NCI-H1436 treated with DMSO at 0.1 percent for 48 hours (cell line): ENCODE measurements at regions not wholly inside any gene's neighbourhood (a gene's known extent, or its start where the extent isn't known, plus 50 kb on each side); places are given as distances from the start of the nearest gene placed in this dataset.
"Not testable (repeated sequence)": the region's sequence is repeated elsewhere in the genome, so short reads cannot be mapped to it uniquely, and the experiment has no call there.

Experiments
- DNase-seq: peaks from one replicate; lab custom pipeline; 2025; lab: John Stamatoyannopoulos, UW

DNA sequence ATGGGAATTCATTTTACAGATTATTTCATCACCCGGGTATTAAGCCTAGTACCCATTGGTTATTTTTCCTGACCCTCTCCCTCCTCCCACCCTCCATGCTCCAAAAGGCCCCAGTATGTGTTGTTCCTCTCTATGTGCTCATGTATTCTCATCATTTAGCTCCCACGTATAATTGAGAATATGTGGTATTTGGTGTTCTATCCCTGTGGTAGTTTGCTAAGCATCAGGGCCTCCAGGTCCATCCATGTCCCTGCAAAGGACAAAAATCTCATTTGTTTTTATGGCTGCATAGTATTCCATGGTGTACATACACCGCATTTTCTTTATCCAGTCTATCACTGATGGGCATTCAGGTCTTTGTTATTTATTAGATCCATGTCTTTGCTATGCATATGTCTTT is 894.1 kb upstream of the MIR17HG start:
- no peak for DNase-seq

DNA sequence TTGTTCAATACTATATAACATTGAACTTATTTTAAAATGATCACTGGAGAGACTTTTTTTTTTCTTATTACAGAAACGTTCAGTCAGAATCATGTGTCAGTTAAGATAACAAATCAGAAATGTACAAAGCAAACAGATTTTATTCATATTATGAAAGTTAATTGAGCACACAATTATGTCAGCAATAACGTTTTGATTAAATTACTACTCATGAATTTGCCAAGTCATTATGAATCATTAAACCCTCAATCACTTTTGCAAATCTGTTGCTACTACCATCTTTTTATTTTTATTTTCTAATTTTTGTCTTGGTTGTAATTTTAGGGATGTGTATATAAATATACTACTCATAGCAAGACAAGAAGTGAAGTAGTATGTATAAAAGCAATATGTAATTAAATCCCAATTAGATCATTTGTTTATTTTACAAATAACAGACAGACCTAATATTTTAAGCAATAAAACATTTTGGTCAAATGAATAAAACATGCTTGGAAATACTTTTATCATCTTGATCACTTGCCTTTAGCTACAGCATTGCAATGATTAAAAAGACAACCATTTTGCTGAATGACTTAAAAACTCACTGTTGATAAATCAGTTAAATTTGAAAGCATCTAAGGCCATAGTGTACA is 893.4 kb upstream of the MIR17HG start:
- no peak for DNase-seq

DNA sequence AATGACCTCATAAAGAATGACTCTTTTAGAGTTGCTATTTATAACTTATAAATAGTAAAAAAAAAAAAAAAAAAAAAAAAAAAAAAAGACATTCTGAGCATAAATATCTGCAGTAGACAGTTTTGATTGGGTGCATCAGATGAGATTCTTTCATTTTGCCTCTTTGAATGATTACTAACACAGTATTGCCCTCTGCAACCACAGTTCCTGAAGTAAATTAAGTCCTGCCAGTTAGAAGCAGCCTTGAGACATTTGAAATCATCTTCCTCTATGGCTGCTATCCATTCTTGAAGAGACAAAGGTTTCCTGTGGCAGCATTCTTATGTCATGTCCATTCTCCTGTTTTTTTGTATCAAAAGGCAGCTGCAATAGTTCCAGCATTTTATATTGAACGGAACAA is 892.4 kb upstream of the MIR17HG start:
- DNase-seq, result no peak

DNA sequence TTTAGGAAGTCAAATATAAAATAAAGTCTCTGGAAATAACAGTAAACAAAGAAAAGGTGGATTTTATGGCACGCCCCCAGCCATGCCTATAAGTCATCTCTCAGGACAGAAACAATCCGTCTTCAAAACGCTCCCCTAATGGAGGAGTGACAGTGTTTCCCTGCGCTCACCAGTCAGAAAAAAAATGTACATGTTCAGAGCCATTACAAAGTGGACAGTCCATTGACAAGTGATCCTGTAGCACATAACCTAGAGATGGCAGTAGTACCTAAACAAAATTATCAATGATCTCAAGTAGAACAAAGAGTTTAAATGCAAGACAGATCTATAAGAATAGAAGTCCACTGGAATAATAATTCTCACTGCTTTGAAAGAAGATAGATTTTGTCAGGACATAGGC is 891.7 kb upstream of the MIR17HG start:
- DNase-seq, result no peak

DNA sequence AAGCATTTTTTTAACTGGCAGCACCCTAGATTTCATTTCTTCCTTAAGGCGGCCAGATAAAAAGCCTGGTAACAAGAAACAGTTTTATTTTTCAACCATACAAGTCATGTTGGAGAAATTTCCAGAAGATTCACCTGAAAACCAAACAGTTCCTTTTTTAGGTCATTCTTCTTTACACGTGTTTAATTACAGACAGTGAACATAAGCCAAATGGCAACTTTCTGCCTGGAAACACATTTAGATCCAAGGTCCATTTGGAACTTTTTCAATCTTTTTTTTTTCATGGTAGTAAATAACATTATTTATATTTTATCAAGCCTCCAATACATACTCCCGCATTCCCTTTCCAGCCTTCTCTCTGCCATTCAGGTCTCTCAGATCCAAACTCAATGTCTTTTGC is 886.1 kb upstream of the MIR17HG start:
- DNase-seq, result no peak

DNA sequence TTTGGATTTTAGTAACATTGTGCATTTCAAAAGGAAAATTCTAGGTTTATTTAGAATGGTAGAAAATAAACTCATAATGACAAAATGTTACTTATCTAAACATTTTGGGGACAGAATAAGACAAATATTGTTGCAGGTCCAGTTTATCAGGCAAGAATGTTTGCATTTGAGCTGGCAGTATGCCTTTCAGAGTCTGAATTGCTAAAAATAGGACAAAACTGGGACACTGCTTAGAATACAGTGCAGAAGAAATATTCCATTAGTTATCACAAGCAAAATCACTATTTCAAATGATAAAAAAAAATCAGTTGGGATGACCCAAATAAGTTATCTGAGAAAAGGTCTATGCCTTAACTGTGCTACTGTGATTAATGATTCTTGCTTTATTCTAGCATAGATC is 870.3 kb upstream of the MIR17HG start:
- no peak for DNase-seq

DNA sequence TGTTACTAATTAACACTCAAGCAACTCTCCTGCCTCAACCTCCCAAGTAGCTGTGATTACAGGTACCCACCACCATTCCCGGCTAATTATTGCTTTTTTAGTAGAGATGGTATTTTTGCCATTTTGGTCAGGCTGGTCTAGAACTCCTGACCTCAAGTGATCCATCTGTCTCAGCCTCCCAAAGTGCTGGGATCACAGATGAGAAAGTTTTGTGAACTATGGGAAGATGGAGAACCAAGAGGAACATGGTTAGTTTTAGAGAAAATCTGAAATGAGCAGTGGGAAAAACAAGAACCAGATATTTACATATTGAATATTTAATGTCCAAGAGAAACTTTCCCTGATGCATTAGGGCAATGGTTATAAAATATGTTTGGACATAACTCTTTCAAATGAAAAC is 863.6 kb upstream of the MIR17HG start:
- DNase-seq, result no peak

DNA sequence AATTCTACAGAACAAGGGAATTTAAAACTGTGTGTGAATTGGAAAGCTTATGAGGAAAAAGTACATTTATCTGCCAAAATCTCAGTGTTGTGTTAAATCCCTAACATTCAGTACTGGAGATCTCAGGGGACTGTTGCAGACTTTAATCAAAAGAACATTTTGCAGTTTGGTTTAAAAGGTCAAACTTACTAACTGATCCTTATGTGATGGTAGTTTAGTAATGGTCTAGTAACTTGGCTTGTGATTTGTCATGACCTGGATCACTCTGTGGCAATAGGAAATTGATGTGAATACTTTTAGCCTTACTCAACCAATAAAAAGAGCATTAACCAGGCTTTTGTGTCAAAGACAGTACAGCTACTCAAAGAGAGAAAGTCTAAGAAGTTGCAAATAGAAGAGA is 862.1 kb upstream of the MIR17HG start:
- no peak for DNase-seq

DNA sequence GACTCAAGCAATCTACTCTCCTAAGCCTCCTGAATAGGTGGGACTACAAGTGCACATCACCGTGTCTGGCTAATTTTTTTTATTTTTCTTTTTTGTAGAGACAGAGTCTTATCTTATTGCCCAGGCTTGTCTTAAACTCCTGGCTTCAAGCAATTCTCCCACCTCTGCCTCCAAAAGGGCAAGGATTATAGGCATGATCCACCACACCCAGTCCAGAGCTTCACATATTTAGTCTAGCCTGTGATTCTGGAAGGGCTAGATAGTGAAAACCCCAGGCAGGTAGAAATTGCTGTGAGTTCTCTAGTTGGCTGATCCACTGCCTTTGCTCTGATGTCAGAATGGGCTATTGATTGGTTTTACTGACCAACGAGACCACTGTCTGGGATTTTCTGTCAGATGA is 854.6 kb upstream of the MIR17HG start:
- DNase-seq, result no peak

DNA sequence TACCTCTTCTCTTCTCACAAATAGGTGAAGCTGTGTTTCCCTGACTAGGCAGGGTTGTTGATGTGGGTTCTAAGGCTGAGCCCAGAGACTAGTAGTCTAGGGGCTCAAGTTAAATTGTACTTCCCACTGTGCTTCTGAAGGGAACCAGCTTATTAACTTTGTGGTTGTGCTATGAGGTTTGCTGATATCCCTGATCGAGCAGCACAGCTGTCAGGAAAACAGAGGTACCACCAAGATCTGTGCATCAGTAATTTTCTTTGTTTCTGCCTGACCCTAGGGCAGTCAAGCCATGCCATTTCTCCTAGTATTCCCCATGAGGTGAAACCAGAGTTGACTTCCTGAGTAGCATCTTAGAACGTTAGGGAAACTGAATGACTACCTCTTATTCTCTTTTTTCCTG is 853.8 kb upstream of the MIR17HG start:
- DNase-seq, result no peak

DNA sequence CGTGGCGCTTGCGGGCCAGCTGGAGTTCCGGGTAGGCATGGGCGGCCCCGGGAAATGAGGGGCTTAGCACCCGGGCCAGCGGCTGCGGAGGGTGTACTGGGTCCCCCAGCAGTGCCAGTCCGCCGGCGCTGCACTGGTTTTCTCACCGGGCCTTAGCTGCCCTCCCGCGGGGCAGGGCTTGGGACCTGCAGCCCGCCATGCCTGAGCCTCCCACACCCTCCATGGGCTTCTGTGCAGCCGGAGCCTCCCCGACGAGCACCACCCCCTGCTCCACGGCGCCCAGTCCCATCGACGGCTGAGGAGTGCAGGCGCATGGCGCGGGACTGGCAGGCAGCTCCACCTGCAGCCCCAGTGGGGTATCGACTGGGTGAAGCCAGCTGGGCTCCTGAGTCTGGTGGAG is 852.6 kb upstream of the MIR17HG start:
- not testable (repeated sequence) for DNase-seq

DNA sequence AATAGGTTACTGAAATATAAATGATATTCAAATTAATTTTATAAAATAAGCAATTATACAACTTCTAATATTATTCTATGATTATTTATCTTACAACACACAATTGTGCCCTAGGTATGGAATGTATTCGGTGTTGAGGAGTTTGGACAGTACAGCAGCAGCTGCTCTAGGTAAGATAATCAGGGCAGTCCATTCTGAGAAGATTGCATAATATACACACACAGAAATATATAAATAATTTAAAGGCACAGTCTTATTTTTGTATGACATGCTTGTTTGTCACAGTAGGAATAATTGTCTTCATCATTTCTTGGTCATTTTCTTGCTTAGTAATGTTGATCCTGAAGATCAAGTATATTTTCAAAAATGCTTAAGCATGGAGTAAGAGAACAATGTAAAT is 849.4 kb upstream of the MIR17HG start:
- DNase-seq, result no peak

DNA sequence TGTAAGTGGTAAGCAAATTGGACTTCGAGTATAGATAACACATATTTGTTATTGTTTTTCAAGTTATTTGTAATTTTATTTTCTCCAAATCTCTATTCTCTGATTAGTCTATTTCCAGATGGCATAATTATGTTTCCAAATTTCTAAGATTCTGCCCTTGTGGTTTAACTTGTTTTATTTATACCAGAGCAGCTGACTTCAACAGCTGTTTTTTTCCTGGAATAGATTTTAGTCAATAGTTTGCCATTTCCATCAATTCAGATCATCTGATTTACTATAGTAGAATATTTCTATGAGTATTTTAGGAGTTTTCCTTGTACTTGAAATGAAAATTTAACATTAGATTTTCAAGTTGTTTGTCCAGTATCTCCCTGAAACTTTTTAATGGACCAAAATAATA is 848.7 kb upstream of the MIR17HG start:
- DNase-seq, result no peak

DNA sequence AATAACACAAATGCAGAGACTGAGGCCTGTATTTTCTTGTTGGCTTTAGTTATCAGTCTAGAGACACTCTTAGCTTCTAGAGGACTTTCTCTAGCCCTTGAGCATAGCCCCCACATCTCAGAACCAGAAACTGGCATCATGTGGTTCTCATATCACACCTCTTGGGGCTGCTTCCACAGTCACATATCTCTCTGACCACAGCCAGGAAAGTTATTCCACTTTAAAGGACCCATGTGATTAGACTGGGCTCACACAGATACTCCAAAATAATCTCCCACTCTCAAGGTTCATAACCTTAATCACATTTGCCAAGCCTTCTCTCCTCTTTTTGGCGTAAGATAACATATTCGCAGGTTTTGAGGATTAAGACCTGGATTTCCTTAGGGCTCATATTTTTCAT is 846.9 kb upstream of the MIR17HG start:
- no peak for DNase-seq

DNA sequence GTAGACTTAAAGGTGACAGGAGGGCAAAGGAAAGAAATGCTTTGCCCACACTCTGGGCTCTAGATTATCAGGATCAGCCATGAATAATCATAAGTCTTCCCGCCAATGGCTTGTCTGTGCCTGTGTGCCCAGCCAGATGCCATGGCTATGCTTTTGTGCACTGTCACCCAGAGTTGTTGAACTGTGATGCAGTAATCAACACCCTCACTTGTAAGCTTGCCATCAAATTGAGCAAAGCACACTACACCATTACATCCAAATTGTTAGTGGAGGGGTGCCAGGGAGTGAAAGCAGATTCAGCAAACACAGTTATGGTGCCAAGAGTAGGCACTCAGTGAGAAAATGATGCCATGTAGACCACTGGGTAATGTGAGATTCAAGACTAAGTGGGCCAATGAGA is 845.3 kb upstream of the MIR17HG start:
- DNase-seq, result no peak

DNA sequence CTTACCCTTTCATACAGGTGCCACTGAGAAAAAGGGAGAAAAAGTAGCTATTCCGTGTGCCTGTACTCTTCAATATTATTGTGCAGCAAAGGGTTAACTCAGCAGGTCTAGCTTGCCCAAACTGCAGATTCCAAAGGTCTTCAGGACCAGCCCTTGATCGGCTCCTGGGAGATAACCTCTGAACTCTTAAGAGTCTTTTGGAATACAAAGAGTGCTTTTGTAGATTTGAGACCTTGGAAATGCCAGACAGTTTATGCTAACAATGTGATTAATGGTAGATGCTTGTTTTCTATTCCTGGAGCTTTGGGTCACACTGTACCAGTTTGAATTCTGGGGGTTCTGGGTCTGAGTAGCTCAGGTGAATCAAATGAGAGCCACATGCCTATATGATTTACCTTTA is 844.7 kb upstream of the MIR17HG start:
- no peak for DNase-seq

DNA sequence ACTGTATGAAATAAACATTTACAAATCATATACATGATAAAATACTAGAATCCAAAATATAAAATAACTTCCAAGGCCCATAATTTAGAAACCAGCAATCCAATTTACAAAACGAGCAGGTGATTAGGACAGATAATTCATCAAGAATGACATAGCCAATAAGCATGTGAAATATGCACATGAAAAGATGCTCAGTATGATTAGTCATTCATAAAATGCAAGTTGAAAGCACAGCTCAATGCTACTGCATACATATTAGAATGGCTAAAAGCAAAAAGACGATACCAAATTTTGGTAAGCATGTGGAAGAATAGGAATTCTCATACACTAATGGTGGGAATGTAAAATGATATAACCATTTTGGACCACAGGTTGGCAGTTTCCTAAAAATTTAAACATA is 837.2 kb upstream of the MIR17HG start:
- DNase-seq, result no peak

DNA sequence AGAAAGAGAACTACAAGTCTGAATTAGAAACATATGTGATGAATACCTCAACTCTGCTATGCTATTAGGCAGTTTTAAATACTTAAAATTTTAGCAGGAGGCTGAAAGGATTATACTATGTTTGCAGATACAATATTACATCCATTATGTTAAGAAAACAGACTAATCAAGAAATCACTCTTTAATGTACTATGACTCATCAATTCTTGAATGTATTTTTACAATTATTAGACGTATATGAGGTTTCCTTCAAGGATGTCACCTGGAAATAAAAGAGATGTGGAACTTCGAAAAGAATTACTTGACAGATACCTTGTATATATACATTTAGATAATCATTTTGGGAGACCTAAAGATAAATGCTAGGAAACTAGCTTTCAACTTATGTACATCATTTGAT is 835.6 kb upstream of the MIR17HG start:
- DNase-seq, result no peak

DNA sequence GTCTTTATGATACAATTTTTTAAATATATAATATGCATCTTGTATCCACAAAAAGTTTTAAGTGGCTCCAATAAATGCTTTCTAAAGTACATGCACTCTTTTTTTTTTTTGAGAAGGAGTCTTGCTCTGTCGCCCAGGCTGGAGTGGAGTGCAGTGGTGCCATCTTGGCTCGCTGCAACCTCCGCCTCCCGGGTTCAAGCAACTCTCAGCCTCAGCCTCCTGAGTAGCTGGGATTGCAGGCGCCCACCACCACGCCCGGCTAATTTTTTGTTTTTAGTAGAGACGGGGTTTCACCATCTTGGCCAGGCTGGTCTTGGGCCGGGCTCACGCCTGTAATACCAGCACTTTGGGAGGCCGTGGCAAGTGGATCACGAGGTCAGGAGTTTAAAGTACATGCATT is 832.8 kb upstream of the MIR17HG start:
- not testable (repeated sequence) for DNase-seq

DNA sequence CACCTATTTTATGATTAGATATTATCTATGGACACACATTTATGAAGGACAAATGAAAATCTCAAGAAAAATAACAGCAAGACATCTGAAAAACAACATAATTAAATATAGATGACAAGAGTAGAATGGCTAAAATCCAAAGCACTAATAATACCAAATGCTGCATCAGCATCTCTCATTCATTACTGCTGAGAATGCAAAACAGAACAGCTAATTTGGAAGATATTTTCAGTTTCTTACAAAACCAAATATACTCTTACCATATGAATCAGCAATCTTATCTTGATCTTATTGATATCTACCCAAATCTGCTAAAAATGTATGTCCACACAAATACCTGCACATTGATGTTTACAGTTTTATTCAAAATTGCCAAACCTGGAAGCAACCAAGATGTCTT is 829.1 kb upstream of the MIR17HG start:
- DNase-seq, result no peak

DNA sequence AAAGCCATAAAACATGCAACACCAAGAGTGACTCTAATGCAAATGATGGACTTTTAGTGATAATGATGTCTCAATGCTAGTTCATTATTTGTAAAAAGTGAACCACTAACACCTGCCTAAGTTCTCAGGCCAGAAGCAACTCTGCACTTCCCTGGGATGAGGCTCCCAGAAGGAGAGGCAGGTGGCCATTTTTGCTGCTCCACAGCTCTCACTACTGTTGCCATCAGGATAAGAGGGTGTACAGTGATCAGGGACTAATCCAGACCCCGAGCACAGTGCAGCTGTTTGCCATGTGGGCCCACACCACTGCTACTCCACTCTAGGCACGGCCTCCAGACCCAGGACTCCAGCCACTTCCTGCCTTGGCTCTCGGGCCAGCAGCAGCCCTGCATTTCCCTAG is 828.3 kb upstream of the MIR17HG start:
- DNase-seq, result no peak

DNA sequence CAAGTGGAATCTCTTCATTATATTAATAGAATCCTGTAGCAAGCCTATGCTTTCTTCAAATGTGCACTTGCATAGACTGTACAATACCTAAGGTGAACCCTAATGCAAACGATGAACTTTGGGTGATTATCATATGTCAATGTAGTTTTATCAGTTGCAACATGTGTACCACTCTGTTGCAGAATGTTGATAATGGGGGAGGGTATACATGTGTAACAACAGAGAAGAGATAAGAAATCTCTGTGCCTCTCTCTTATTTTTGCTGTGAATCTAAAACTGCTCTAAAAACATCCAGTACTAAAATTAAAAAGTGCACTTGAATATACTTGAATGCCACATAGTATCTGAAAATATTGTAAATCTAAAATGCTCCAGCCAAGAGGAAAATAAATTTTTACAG is 820.8 kb upstream of the MIR17HG start:
- DNase-seq, result no peak

DNA sequence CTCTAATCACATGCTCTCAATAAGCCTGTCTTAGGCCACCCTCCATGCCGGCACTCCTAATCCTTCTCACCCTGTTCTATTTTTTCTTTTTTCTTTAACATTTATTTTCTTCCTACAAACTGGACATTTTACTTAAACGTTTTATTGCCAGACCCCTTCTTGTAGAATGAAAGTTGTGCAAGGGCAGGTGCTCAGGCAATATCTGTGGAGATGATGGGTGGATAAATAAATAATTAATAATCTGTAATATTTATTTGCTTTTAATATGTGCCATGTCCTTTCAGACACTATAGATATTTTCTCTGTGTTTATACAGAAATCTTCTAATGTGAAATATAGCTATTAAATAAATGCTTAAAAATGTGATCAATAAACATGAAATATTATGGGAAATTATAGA is 815.7 kb upstream of the MIR17HG start:
- DNase-seq, result no peak

DNA sequence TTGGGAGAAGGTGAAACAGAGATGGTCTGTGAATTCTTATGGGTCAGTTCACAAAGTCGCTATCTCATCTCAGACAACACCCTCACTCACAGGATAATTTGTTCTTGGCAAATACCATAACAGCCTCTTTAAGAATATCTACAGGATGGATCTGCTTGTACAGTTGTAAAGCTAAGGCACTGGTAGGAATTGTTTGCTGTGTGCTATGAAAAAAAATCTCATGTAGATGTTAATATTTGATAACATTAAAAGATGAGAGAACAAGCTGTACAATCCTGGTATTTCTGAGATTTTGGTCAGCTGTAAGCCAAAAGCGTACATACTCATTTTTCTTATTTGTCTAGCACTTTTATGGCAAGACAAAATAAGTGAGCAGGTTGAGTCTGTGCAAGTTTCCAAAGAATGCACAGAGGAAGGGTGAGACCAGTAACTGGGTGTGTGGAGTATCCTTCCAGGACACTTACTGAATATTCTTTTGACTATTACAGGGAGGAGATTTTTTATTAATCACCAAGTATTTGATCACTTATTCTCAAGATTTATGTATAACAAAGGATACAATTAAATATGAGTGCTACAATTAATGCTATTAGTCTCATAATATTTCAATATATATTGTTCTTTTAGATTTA is 814.5 kb upstream of the MIR17HG start:
- DNase-seq, result no peak
